ENCODE measurements at regions not wholly inside any gene's neighbourhood (a gene's known extent, or its start where the extent isn't known, plus 50 kb on each side); places are given as distances from the start of the nearest gene placed in this dataset.

DNA sequence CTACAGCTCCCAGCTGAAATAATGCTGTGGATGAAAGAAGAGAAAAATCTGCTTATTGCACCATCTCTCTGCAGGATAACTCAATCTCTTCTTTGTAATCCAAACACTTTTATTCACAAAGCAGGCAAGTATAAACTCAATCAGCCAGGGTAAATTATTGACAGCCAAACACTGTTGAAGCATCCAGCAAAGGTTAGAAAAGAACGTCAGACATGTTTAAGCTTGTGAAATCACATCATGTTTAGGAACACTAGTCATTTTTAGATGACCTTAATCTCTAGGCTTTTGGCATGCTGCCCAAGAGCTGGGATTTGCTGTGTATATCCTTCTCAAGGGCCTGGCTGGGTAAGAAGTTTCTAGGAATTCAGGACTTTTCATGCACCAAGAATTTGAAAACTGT is 1148.1 kb upstream of the FANCL start:
- Mint-ChIP-seq H3K4me1 (peaks cover 2% of the 10 kb centered on the region), H3K9me3 (no peaks in the 10 kb centered on the region), H3K36me3 (ENCODE audit: low read depth) (no peaks in the 10 kb centered on the region), H3K27me3 (ENCODE audit: insufficient read depth) (no peaks in the 10 kb centered on the region), H3K27ac (no peak overlapping the region), H3K4me3 (no peak overlapping the region)
- Histone ChIP-seq H3K36me3 (ENCODE audit: control insufficient read depth, insufficient read depth, low read length) (no peaks in the 10 kb centered on the region), H3K9me3 (ENCODE audit: control insufficient read depth, low read length) (no peaks in the 10 kb centered on the region), H3K9ac (ENCODE audit: extremely low read depth, low read length, poor library complexity, severe bottlenecking) (no peak overlapping the region), H3K4me1 (ENCODE audit: control insufficient read depth, insufficient read depth, low read length) (no peaks in the 10 kb centered on the region), H3K4me3 (ENCODE audit: low read length) (no peak overlapping the region), H3K27me3 (ENCODE audit: control insufficient read depth, insufficient read depth, low read length, poor library complexity, severe bottlenecking) (no peaks in the 10 kb centered on the region), H3K27ac (ENCODE audit: low read depth, low read length) (no peak overlapping the region)
- WGBS, 2 experiments (ENCODE audit: insufficient coverage in 1 of 2, insufficient read length in 1 of 2) = 86 to 89% methylated on average over 1 of the region's 1 CpG
- no peak for DNase-seq
- TF ChIP-seq CTCF (conservative IDR thresholded peaks at IDR 0.05) = no peak

DNA sequence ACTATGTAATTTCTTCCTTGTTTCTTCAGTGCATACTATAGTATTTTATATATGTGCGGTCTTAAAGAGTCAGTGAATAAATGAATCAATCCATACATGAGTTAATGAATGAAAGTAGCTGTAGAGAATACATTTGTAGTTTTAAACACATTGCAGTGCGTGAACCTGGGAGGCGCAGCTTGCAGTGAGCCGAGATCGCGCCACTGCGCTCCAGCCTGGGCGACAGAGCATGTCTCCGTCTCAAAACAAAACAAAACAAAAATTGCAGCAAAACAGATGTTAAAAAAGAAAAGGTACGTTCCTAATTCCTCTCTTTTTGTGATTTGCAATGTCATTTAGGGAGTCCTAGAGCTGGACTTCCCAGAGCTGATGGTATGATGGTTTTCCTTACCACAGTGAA is 1144.8 kb upstream of the FANCL start:
- H3K9ac ChIP-seq (ENCODE audit: extremely low read depth, low read length, poor library complexity, severe bottlenecking) = no peak overlapping the region
- no peaks in the 10 kb centered on the region for H3K36me3 ChIP-seq (ENCODE audit: control insufficient read depth, insufficient read depth, low read length)
- H3K27me3 ChIP-seq (ENCODE audit: control insufficient read depth, insufficient read depth, low read length, poor library complexity, severe bottlenecking) = no peaks in the 10 kb centered on the region
- DNase-seq = no peak
- no peaks in the 10 kb centered on the region for H3K36me3 Mint-ChIP-seq (ENCODE audit: low read depth)
- TF ChIP-seq CTCF (conservative IDR thresholded peaks at IDR 0.05) = no peak
- H3K9me3 ChIP-seq (ENCODE audit: control insufficient read depth, low read length) = no peaks in the 10 kb centered on the region
- H3K27me3 Mint-ChIP-seq (ENCODE audit: insufficient read depth) = no peaks in the 10 kb centered on the region
- H3K27ac ChIP-seq (ENCODE audit: low read depth, low read length) = no peak overlapping the region
- H3K27ac Mint-ChIP-seq = no peak overlapping the region
- H3K4me3 ChIP-seq (ENCODE audit: low read length) = no peak overlapping the region
- H3K4me1 ChIP-seq (ENCODE audit: control insufficient read depth, insufficient read depth, low read length) = no peaks in the 10 kb centered on the region
- peaks cover 2% of the 10 kb centered on the region for H3K4me1 Mint-ChIP-seq
- no peak overlapping the region for H3K4me3 Mint-ChIP-seq
- 94 to 97% methylated on average over 10 of the region's 10 CpGs for WGBS, 2 experiments (ENCODE audit: insufficient coverage in 1 of 2, insufficient read length in 1 of 2)
- no peaks in the 10 kb centered on the region for H3K9me3 Mint-ChIP-seq

DNA sequence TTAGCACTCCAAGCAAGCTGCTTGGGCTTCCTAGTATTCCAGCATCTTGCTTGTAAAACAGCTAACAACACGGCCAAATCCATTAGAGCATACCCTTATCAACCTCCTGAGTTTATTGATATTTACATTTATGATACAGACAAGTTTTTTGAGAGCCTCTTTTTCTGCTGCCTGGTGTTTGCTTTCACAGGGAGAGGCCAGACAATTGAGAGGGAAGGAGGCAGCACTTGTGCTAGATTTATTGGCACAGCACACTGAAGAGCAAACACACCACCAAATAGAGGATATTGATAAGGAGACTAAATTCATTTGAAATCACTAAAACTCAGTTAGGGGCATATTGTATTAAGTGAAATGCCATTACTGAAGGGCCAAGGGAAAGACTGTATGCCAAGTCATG is 1142.3 kb upstream of the FANCL start:
- no peak for TF ChIP-seq CTCF (conservative IDR thresholded peaks at IDR 0.05)
- DNase-seq = no peak
- H3K27ac Mint-ChIP-seq = no peak overlapping the region
- Histone ChIP-seq H3K9me3 (ENCODE audit: control insufficient read depth, low read length) (no peaks in the 10 kb centered on the region), H3K4me1 (ENCODE audit: control insufficient read depth, insufficient read depth, low read length) (no peaks in the 10 kb centered on the region), H3K9ac (ENCODE audit: extremely low read depth, low read length, poor library complexity, severe bottlenecking) (no peak overlapping the region), H3K4me3 (ENCODE audit: low read length) (no peak overlapping the region), H3K27ac (ENCODE audit: low read depth, low read length) (no peak overlapping the region), H3K27me3 (ENCODE audit: control insufficient read depth, insufficient read depth, low read length, poor library complexity, severe bottlenecking) (no peaks in the 10 kb centered on the region), H3K36me3 (ENCODE audit: control insufficient read depth, insufficient read depth, low read length) (no peaks in the 10 kb centered on the region)
- H3K4me1 Mint-ChIP-seq = no peaks in the 10 kb centered on the region
- WGBS, 2 experiments (ENCODE audit: insufficient coverage in 1 of 2, insufficient read length in 1 of 2) = 58% methylated on average over 1 of the region's 1 CpG; no CpG with 5 or more reads in 1 of the 2 experiments
- H3K4me3 Mint-ChIP-seq = no peak overlapping the region
- no peaks in the 10 kb centered on the region for H3K9me3 Mint-ChIP-seq
- H3K27me3 Mint-ChIP-seq (ENCODE audit: insufficient read depth) = no peaks in the 10 kb centered on the region
- H3K36me3 Mint-ChIP-seq (ENCODE audit: low read depth) = no peaks in the 10 kb centered on the region

All from endodermal cell (in vitro differentiated cells).